Ishikawa (cell line): ENCODE measurements at regions not wholly inside any gene's neighbourhood (a gene's known extent, or its start where the extent isn't known, plus 50 kb on each side); places are given as distances from the start of the nearest gene placed in this dataset.

ENCODE experiments used
- CEBPB ChIP-seq: IDR thresholded peaks from 2 replicates; pipeline ENCODE4 v1.6.1; 2012
- CREB1 ChIP-seq: IDR thresholded peaks from 2 replicates; pipeline ENCODE4 v1.6.1; 2012; ENCODE audit warnings: low read depth
- EGR1 ChIP-seq: IDR thresholded peaks from 2 replicates; pipeline ENCODE4 v1.6.1; 2012
- EP300 ChIP-seq: IDR thresholded peaks from 2 replicates; pipeline ENCODE4 v1.6.1; 2012; ENCODE audit warnings: borderline replicate concordance
- FOXM1 ChIP-seq: IDR thresholded peaks from 2 replicates; pipeline ENCODE4 v1.6.1; 2012; ENCODE audit warnings: low read depth, borderline replicate concordance
- NFIC ChIP-seq: IDR thresholded peaks from 2 replicates; pipeline ENCODE4 v1.6.1; 2012
- RAD21 ChIP-seq: IDR thresholded peaks from 2 replicates; pipeline ENCODE4 v1.6.1; 2012; ENCODE audit warnings: low read depth
- TAF1 ChIP-seq: IDR thresholded peaks from 2 replicates; pipeline ENCODE4 v1.6.1; 2012; ENCODE audit warnings: low read depth, mild to moderate bottlenecking
- TCF12 ChIP-seq: IDR thresholded peaks from 2 replicates; pipeline ENCODE4 v1.6.1; 2012; ENCODE audit warnings: low read depth
- TEAD4 ChIP-seq: IDR thresholded peaks from 2 replicates; pipeline ENCODE4 v1.6.1; 2012
- YY1 ChIP-seq: IDR thresholded peaks from 2 replicates; pipeline ENCODE4 v1.6.1; 2012; ENCODE audit warnings: low read depth
- ZBTB7A ChIP-seq: IDR thresholded peaks from 2 replicates; pipeline ENCODE4 v1.6.1; 2012; ENCODE audit warnings: low read depth
- TF ChIP-seq, protein P1 (sequence below): IDR thresholded peaks from 2 replicates; pipeline ENCODE4 v1.6.1; 2012
- TF ChIP-seq, protein P2 (sequence below): IDR thresholded peaks from 2 replicates; pipeline ENCODE4 v1.6.1; 2012
- TF ChIP-seq, protein P3 (sequence below): IDR thresholded peaks from 2 replicates; pipeline ENCODE4 v1.6.1; 2012; ENCODE audit warnings: low read depth, mild to moderate bottlenecking

DNA sequence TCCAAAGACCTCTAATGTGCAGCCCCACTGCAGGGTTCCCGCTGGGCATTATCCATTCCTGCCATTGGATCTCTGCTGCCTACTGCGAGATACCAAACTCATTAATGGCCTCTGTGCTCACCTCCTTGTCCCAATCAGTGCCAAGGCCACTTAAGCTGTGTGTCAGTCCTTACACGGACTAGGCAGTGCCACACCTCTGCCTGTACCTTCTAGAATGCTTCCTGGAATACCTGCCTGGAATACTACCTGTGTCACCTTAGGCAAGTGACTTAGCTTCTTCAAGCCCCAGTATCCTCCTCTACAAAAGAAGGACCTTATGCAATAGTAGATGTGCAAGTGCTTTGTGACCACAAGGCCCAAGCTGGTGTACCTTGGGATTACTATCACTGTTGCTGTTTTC is 100.1 kb downstream of the FOXD2 start:
- no peak for TF ChIP-seq CEBPB
- TF ChIP-seq TCF12, result no peak
- no peak for TF ChIP-seq TEAD4
- TF ChIP-seq TAF1, result no peak
- no peak for TF ChIP-seq NFIC
- no peak for TF ChIP-seq EP300

DNA sequence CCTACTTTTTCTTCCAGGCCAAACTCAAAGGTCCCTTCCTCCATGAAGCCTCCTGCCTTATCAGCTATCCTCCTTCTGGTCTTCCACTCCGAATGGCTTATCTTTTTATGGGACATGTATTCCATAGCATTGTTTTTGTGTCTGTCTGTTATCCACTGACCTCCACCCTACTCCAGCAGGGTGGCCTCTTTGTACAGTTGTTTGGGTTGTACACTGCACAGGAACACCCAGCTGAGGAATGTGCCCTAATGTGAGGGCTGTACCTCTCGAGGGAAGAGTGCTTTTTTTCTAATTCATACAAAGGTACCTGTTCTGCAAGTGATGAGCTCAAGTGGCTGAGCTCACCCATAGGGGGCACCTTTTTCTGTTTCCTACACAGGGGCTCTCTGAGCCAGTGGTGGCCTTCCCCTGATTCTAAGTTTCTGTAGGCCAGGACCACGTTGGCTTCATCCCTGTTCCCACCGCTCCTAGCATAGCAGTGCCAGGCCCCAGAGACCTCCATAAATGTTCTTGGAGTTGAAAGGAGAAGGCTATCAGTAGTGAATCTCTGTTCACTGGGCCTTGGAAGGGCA is 108.2 kb downstream of the FOXD2 start:
- TF ChIP-seq CEBPB (no peak), CREB1 (no peak), TEAD4 (no peak), TCF12 (no peak), NFIC (no peak), FOXM1 (no peak), YY1 (no peak)
- TF ChIP-seq, protein P1, sequence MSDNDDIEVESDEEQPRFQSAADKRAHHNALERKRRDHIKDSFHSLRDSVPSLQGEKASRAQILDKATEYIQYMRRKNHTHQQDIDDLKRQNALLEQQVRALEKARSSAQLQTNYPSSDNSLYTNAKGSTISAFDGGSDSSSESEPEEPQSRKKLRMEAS, result no peak

DNA sequence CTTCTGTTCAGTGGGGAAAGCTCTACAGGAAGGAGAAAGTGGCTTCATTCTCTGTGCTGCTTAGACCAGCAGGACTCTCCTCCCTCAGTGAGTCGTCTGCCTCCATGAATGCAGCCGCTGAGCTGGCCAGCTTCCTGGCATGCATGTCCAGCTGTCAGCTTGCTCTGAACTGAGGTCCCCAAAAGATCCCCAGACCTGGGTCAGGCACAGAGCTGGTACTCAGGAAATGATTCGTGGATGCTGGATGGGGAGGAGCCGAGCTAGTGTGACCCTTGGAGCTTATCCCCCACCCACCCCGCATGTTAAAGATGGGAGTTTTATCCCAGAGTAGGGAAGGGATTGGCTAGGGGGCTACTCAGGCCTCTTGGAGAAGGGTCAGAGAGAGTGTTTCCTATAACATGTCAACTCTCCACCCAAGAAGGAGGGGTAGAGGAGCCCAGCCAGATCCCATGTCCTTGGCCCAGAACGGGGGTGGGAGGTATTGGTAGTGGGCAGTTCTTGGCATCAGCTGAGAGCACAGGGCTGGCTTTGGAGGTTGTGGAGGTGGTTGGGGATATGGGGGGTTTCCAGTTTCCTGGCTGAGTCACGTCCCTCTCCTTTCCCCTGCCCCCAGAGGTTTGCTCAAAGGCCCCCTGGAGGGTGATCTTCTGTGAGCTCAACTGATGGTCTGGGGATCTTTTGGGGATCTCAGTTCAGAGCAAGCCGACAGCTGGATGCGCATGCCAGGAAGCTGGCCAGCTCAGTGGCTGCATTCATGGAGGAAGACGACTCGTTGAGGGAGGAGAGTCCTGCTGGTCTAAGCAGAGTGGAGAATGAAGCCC is 110.1 kb downstream of the FOXD2 start:
- no peak for TF ChIP-seq EP300
- TF ChIP-seq, protein P2, sequence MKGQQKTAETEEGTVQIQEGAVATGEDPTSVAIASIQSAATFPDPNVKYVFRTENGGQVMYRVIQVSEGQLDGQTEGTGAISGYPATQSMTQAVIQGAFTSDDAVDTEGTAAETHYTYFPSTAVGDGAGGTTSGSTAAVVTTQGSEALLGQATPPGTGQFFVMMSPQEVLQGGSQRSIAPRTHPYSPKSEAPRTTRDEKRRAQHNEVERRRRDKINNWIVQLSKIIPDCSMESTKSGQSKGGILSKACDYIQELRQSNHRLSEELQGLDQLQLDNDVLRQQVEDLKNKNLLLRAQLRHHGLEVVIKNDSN, result no peak
- no peak for TF ChIP-seq TCF12
- TF ChIP-seq, protein P1, result no peak
- TF ChIP-seq, protein P3, sequence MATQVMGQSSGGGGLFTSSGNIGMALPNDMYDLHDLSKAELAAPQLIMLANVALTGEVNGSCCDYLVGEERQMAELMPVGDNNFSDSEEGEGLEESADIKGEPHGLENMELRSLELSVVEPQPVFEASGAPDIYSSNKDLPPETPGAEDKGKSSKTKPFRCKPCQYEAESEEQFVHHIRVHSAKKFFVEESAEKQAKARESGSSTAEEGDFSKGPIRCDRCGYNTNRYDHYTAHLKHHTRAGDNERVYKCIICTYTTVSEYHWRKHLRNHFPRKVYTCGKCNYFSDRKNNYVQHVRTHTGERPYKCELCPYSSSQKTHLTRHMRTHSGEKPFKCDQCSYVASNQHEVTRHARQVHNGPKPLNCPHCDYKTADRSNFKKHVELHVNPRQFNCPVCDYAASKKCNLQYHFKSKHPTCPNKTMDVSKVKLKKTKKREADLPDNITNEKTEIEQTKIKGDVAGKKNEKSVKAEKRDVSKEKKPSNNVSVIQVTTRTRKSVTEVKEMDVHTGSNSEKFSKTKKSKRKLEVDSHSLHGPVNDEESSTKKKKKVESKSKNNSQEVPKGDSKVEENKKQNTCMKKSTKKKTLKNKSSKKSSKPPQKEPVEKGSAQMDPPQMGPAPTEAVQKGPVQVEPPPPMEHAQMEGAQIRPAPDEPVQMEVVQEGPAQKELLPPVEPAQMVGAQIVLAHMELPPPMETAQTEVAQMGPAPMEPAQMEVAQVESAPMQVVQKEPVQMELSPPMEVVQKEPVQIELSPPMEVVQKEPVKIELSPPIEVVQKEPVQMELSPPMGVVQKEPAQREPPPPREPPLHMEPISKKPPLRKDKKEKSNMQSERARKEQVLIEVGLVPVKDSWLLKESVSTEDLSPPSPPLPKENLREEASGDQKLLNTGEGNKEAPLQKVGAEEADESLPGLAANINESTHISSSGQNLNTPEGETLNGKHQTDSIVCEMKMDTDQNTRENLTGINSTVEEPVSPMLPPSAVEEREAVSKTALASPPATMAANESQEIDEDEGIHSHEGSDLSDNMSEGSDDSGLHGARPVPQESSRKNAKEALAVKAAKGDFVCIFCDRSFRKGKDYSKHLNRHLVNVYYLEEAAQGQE, result no peak
- TF ChIP-seq TAF1, result no peak
- TF ChIP-seq YY1, result no peak

DNA sequence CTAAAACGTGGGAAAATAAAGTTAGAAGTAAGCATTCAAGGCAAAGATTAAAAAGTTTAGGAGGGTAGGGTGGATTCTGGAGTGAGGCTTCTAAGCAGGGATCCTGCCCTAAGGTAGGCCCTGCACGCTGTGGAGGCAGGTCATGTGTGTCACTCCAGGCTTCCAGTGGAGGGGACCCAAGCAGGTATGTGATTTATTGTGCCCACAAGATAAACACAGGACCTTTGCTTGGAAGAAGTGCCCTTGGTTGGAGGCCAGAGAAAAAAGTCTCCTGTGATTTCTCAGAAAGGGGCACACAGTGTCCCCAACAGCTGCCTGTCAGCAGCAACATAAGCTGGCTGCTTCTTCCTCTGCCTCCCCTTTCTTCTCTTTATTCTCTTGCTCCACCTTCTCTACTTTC is 110.8 kb downstream of the FOXD2 start:
- no peak for TF ChIP-seq NFIC
- no peak for TF ChIP-seq TAF1
- TF ChIP-seq YY1, result no peak
- TF ChIP-seq ZBTB7A, result no peak
- no peak for TF ChIP-seq CEBPB
- no peak for TF ChIP-seq EGR1
- TF ChIP-seq, protein P2, result no peak

DNA sequence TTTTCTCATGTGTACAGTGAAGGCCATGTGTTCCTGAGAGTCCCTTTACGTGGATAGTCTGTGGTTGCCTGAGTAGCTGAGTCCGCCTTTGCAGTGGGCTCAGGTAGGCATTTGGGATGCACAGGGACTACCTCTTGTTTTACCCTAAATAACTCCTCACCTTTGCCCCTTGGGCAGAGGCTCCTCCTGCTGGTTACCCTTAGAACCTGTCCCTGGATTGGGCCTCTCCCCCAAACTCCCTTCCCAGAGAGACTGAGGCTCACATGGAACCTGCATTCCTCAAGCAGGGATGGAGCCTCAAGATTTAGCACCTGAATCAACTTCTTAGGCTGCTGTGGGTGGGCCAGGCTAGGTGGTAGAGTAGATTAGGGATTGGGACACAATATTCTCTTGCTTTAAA is 111.7 kb downstream of the FOXD2 start:
- TF ChIP-seq, protein P1, result no peak
- TF ChIP-seq TAF1, result no peak
- TF ChIP-seq ZBTB7A, result no peak
- no peak for TF ChIP-seq EP300
- no peak for TF ChIP-seq TEAD4
- no peak for TF ChIP-seq TCF12
- TF ChIP-seq RAD21, result no peak
- no peak for TF ChIP-seq EGR1
- TF ChIP-seq CEBPB, result no peak
- TF ChIP-seq YY1, result no peak
- no peak for TF ChIP-seq CREB1
- TF ChIP-seq NFIC, result no peak

DNA sequence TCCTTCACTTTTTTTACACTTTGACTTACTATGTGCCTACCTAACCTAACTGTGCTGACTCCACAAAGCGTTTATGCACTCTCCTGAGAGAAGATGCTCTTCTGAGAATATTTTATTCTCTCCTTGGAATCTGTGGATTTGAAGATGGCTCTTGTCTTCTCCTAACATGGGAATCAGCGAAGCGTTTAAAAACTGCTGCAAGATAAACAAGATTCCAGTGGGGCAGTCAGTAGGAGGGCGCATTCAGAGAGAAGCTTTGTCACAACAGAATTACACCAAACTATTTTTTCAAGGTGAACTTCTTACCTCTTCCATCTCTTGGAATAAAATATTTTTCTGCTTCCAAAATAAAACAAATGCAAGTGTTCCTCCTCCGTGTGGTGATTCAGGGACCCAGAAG is 113.1 kb downstream of the FOXD2 start:
- TF ChIP-seq CEBPB, result no peak
- TF ChIP-seq, protein P2, result no peak
- TF ChIP-seq TEAD4, result no peak
- TF ChIP-seq, protein P3, result no peak
- TF ChIP-seq RAD21, result no peak
- TF ChIP-seq ZBTB7A, result no peak
